GM12891 (cell line): ENCODE measurements at regions not wholly inside any gene's neighbourhood (a gene's known extent, or its start where the extent isn't known, plus 50 kb on each side); places are given as distances from the start of the nearest gene placed in this dataset.

Experiments used
- POLR2A ChIP-seq: IDR thresholded peaks from 2 replicates; pipeline ENCODE4 v1.6.1; 2011; ENCODE audit warnings: low read depth, low read length, control low read depth
- SPI1 ChIP-seq: IDR thresholded peaks from 2 replicates; pipeline ENCODE4 v1.6.1; 2011; ENCODE audit warnings: low read depth, low read length, control low read depth

- TF ChIP-seq POLR2A (no peak), SPI1 (no peak)
Observed at GRCh38 chr4:177118596-177118995, 191.1 kb upstream of the NEIL3 start.
